ENCODE measurements at regions not wholly inside any gene's neighbourhood (a gene's known extent, or its start where the extent isn't known, plus 50 kb on each side); places are given as distances from the start of the nearest gene placed in this dataset.

- no peak for DNase-seq (ENCODE audit: low spot score in 2 of 2, unreplicated experiment in 2 of 2)
- Mint-ChIP-seq H3K36me3 (peaks cover 1% of the 10 kb centered on the region), H3K27ac (no peak overlapping the region), H3K4me3 (no peak overlapping the region), H3K9me3 (peaks cover 20% of the 10 kb centered on the region), H3K27me3 (ENCODE audit: low read depth) (no peaks in the 10 kb centered on the region), H3K4me1 (peaks cover 5% of the 10 kb centered on the region)
- TF ChIP-seq, protein P1, sequence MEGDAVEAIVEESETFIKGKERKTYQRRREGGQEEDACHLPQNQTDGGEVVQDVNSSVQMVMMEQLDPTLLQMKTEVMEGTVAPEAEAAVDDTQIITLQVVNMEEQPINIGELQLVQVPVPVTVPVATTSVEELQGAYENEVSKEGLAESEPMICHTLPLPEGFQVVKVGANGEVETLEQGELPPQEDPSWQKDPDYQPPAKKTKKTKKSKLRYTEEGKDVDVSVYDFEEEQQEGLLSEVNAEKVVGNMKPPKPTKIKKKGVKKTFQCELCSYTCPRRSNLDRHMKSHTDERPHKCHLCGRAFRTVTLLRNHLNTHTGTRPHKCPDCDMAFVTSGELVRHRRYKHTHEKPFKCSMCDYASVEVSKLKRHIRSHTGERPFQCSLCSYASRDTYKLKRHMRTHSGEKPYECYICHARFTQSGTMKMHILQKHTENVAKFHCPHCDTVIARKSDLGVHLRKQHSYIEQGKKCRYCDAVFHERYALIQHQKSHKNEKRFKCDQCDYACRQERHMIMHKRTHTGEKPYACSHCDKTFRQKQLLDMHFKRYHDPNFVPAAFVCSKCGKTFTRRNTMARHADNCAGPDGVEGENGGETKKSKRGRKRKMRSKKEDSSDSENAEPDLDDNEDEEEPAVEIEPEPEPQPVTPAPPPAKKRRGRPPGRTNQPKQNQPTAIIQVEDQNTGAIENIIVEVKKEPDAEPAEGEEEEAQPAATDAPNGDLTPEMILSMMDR (IDR thresholded peaks at IDR 0.05; ENCODE audit: unreplicated experiment) = no peak
Observed at GRCh38 chr21:28532446-28532845, 460.2 kb downstream of the LTN1 start.

DNA sequence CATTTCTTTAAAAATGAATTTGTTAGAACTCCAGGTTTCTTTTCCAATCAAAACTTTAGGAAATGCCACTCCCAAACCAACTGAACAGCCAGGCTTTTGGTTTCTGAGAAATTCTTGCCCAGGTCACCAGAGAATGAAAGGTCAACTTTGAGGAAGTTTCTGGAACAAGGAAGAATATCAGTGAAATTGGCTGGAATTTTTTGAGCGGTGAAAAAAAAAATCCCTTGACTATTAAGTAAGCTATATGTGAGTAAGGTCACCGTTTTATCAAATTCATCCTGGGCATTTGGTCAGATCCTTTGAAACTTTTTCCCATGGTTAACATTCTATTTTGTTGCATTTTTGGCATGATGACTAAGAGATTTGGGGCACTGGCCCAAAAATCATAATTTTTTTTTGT lies 469.3 kb downstream of the LTN1 start:
- H3K4me1 Mint-ChIP-seq = peaks cover 7% of the 10 kb centered on the region
- H3K9me3 Mint-ChIP-seq = no peaks in the 10 kb centered on the region
- no peak overlapping the region for H3K27ac Mint-ChIP-seq
- no peak overlapping the region for H3K4me3 Mint-ChIP-seq
- no peaks in the 10 kb centered on the region for H3K36me3 Mint-ChIP-seq
- no peak for DNase-seq (ENCODE audit: low spot score in 2 of 2, unreplicated experiment in 2 of 2)
- TF ChIP-seq, protein P1 (IDR thresholded peaks at IDR 0.05; ENCODE audit: unreplicated experiment) = no peak
- no peaks in the 10 kb centered on the region for H3K27me3 Mint-ChIP-seq (ENCODE audit: low read depth)

DNA sequence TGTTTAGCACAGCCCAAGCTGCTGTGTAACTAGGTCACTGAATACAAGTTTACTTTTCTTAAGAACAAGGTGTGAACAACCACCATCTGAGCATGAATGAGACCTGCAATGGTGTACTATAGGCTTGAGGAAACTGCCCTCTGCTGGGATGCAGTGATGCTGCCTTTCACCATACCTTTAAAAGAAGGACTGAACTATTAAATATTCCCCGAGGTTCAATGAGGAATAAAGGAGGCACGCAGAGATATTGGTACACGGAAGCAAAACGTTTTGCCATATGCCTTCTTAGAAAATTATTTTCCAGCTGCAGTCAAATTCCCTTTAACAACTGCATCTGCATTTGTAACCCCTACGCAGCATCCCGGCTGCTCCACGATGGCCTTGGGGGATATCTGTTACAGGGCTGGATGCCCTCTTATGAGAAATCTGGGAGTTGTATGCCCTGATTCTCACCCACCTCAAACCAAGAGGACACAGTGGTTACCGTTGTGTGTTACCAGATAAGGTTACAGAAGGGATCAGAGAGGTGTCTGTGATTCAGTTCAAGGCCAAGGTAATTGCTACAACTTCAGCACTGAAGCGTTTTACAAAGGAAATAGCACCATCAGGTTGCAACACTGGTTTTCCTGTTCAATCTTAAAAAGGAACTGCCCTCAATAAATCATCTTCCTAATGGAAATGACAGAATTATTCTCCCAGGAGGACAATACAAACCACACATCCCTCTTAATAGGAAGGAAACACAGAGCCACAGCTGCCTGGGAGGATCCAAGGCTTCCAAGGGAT lies 470.5 kb downstream of the LTN1 start:
- H3K9me3 Mint-ChIP-seq = no peaks in the 10 kb centered on the region
- H3K4me3 Mint-ChIP-seq = no peak overlapping the region
- peak overlapping the region; percentile 53 for H3K27ac Mint-ChIP-seq
- no peak for DNase-seq (ENCODE audit: low spot score in 2 of 2, unreplicated experiment in 2 of 2)
- peaks cover 8% of the 10 kb centered on the region for H3K4me1 Mint-ChIP-seq
- no peaks in the 10 kb centered on the region for H3K27me3 Mint-ChIP-seq (ENCODE audit: low read depth)
- no peaks in the 10 kb centered on the region for H3K36me3 Mint-ChIP-seq
- TF ChIP-seq, protein P1 (IDR thresholded peaks at IDR 0.05; ENCODE audit: unreplicated experiment) = no peak

DNA sequence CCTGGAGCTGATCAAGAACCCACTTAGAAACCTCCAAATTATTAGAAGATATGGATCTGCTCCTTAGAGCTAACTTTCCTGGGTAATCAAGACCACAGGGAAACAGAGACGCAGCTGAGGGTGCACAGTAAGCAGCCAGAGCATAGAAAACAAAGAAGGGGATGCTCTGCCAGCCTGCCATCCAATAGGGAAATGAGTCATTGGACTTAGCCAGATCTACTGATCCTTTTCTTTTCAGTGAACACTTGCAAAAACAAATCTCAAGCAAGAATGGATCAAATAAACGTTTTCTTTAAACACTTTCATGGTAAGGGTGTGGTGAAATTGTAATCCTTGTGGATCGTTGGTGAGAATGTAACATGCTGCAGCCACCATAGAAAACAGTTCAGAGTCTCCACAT lies 474.0 kb downstream of the LTN1 start:
- H3K36me3 Mint-ChIP-seq = no peaks in the 10 kb centered on the region
- no peaks in the 10 kb centered on the region for H3K27me3 Mint-ChIP-seq (ENCODE audit: low read depth)
- H3K9me3 Mint-ChIP-seq = no peaks in the 10 kb centered on the region
- TF ChIP-seq, protein P1 (IDR thresholded peaks at IDR 0.05; ENCODE audit: unreplicated experiment) = no peak
- H3K27ac Mint-ChIP-seq = no peak overlapping the region
- DNase-seq (ENCODE audit: low spot score in 2 of 2, unreplicated experiment in 2 of 2) = no peak
- H3K4me1 Mint-ChIP-seq = peaks cover 23% of the 10 kb centered on the region
- no peak overlapping the region for H3K4me3 Mint-ChIP-seq

DNA sequence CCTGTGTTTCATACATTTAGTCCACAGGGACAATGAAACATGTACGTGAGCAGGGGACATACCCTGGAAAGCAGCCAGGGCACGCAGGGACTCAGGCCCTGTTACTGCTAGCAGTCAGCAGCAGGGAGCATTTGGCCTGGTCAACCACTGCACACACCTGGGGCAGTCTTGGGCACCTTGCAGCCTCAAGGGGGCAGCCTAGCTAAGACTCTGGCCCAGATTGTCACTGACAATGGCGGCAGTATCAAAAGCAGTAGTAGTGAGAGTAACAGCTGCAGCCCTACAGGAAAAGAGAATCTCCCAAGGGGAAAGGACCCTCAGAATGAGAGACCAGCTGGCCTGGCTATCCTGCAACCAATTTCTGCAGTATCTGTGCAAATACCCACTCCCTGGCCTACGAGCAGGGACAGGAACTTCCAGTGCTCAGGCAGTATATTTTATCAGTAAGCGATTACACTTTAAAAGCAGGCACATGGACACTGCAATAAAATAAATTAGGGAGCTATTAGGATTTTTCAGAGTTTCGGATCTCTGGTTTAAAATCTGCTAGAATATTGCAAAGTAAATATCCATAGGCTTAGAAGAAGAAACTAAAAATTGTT lies 475.6 kb downstream of the LTN1 start:
- peaks cover 24% of the 10 kb centered on the region for H3K4me1 Mint-ChIP-seq
- TF ChIP-seq, protein P1 (IDR thresholded peaks at IDR 0.05; ENCODE audit: unreplicated experiment) = no peak
- H3K4me3 Mint-ChIP-seq = no peak overlapping the region
- DNase-seq (ENCODE audit: low spot score in 2 of 2, unreplicated experiment in 2 of 2) = peak in 1 of 2 experiments; percentile 44
- H3K27ac Mint-ChIP-seq = peak overlapping the region; percentile 66
- H3K27me3 Mint-ChIP-seq (ENCODE audit: low read depth) = no peaks in the 10 kb centered on the region
- H3K9me3 Mint-ChIP-seq = no peaks in the 10 kb centered on the region
- no peaks in the 10 kb centered on the region for H3K36me3 Mint-ChIP-seq

All from mesothelial cell of epicardium (in vitro differentiated cells).